A549 (cell line): ENCODE measurements at regions not wholly inside any gene's neighbourhood (a gene's known extent, or its start where the extent isn't known, plus 50 kb on each side); places are given as distances from the start of the nearest gene placed in this dataset.

ENCODE experiments used
- ATAC-seq, 2 experiments: fragments of 200-7000 bp in 1 of 2; fragments of >200 bp in 1 of 2; cut with Nextera tagmentation in 1 of 2; cut with Tn5 transposase in 1 of 2; 3 replicates each; pipeline versions ENCODE4 v1.8.0 to v1.9.1; 2018 to 2020; ENCODE audit warnings: mild to moderate bottlenecking in 1 of 2, moderate library complexity in 1 of 2
- CTCF ChIA-PET: fragments of 300-600 bp; sonication (Branson Sonifier 250); formaldehyde crosslinking; extraction: SDS; loops from one replicate; lab custom pipeline; 2021; ENCODE audit warnings: antibody characterized with exemption, inconsistent platforms; lab: Yijun Ruan, JAX
- POLR2A ChIA-PET: fragments of 350-600 bp; formaldehyde crosslinking; extraction: SDS; loops from one replicate; lab custom pipeline; 2021; ENCODE audit warnings: antibody characterized with exemption, inconsistent platforms; lab: Yijun Ruan, JAX
- DNase-seq, 2 experiments: peaks; one replicate each; pipeline versions ENCODE4 v3.0.0 to v3.0.0-alpha.2; 2011 to 2016; ENCODE audit warnings: low read depth in 1 of 2, low spot score in 1 of 2
- FAIRE-seq: peaks from 2 replicates; lab custom pipeline; 2011; peaks lifted over from hg19 to GRCh38; lab: Jason Lieb, UNC
- H3K27ac ChIP-seq, 2 experiments: fragments of >200 bp; sonication (Bioruptor Twin); formaldehyde crosslinking; 3 replicates each; pipeline ENCODE4 v1.5.1; 2016 to 2017
- H3K4me1 ChIP-seq: fragments of >200 bp; sonication (Bioruptor Twin); formaldehyde crosslinking; 3 replicates; pipeline ENCODE4 v1.6.1; 2016
- H3K4me2 ChIP-seq: fragments of >200 bp; sonication (Bioruptor Twin); formaldehyde crosslinking; 3 replicates; pipeline ENCODE4 v1.6.1; 2016
- H3K4me3 ChIP-seq: fragments of >200 bp; sonication (Bioruptor Twin); formaldehyde crosslinking; 3 replicates; pipeline ENCODE4 v1.5.1; 2016
- H3K9me3 ChIP-seq: fragments of >200 bp; sonication (Bioruptor Twin); formaldehyde crosslinking; 3 replicates; pipeline ENCODE4 v1.6.1; 2016
- CBX2 ChIP-seq: fragments of 200-600 bp; sonication (generic); IDR thresholded peaks from 2 replicates; pipeline ENCODE4 v1.6.1; 2016; ENCODE audit warnings: low read depth, mild to moderate bottlenecking, borderline replicate concordance
- CBX8 ChIP-seq: fragments of 200-600 bp; sonication (generic); IDR thresholded peaks from 2 replicates; pipeline ENCODE4 v1.6.1; 2016
- CEBPB ChIP-seq, 2 experiments: fragments of >200 bp in 1 of 2; sonication (Bioruptor Twin) in 1 of 2; formaldehyde crosslinking in 1 of 2; IDR thresholded peaks; 2 replicates each; pipeline ENCODE4 v1.6.1; 2012 to 2016
- CHD2 ChIP-seq: fragments of 150-350 bp; IDR thresholded peaks from 2 replicates; pipeline ENCODE4 v1.6.1; 2014; ENCODE audit warnings: low read length; ENCODE audit not compliant: partially characterized antibody
- CHD4 ChIP-seq: fragments of 200-600 bp; sonication (generic); IDR thresholded peaks from 2 replicates; pipeline ENCODE4 v1.6.1; 2016; ENCODE audit warnings: antibody characterized with exemption, mild to moderate bottlenecking, borderline replicate concordance
- EHMT2 ChIP-seq: fragments of 200-600 bp; sonication (generic); IDR thresholded peaks from 2 replicates; pipeline ENCODE4 v1.6.1; 2016; ENCODE audit warnings: antibody characterized with exemption, low read depth, mild to moderate bottlenecking, moderate library complexity
- EP300 ChIP-seq, 2 experiments: fragments of >200 bp; sonication (Bioruptor Twin); formaldehyde crosslinking; IDR thresholded peaks; 2 replicates in 1 of 2; 3 replicates in 1 of 2; pipeline ENCODE4 v1.6.1; 2016 to 2017
- FOSL2 ChIP-seq, 2 experiments: fragments of 450-650 bp in 1 of 2; fragments of >200 bp in 1 of 2; sonication (Bioruptor Twin) in 1 of 2; formaldehyde crosslinking; IDR thresholded peaks; 2 replicates each; pipeline versions ENCODE4 v1.5.0 to v1.6.1; 2016 to 2020; ENCODE audit warnings: mild to moderate bottlenecking in 1 of 2, moderate library complexity in 1 of 2
- HDAC2 ChIP-seq: fragments of 200-600 bp; sonication (generic); IDR thresholded peaks from 2 replicates; pipeline ENCODE4 v1.6.1; 2016
- HES2 ChIP-seq: fragments of >200 bp; sonication (Bioruptor Twin); formaldehyde crosslinking; IDR thresholded peaks from 2 replicates; pipeline ENCODE4 v1.6.1; 2016
- HOXA7 ChIP-seq: fragments of 250-450 bp; sonication (Bioruptor Pico); IDR thresholded peaks from 2 replicates; pipeline ENCODE4 v1.5.0; 2020; ENCODE audit warnings: mild to moderate bottlenecking, moderate library complexity
- HOXB13 ChIP-seq: fragments of 250-450 bp; sonication (Bioruptor Pico); IDR thresholded peaks from 2 replicates; pipeline ENCODE4 v1.5.0; 2020; ENCODE audit warnings: low read depth, mild to moderate bottlenecking, moderate library complexity
- JUNB ChIP-seq: fragments of >200 bp; sonication (Bioruptor Twin); formaldehyde crosslinking; IDR thresholded peaks from 2 replicates; pipeline ENCODE4 v1.6.1; 2016
- KDM1A ChIP-seq: fragments of 200-600 bp; sonication (generic); IDR thresholded peaks from 2 replicates; pipeline ENCODE4 v1.6.1; 2016; ENCODE audit warnings: low read depth, mild to moderate bottlenecking
- MAZ ChIP-seq: fragments of 150-350 bp; IDR thresholded peaks from 2 replicates; pipeline ENCODE4 v1.6.1; 2014; ENCODE audit warnings: antibody characterized with exemption, low read depth, low read length, borderline replicate concordance
- NR3C1 ChIP-seq: fragments of >200 bp; sonication (Bioruptor Twin); formaldehyde crosslinking; IDR thresholded peaks from 3 replicates; pipeline ENCODE4 v1.6.1; 2017
- PHF8 ChIP-seq: fragments of 200-600 bp; sonication (generic); IDR thresholded peaks from 2 replicates; pipeline ENCODE4 v1.6.1; 2016; ENCODE audit warnings: low read depth, mild to moderate bottlenecking, antibody characterized with exemption, moderate library complexity, borderline replicate concordance
- POLR2A ChIP-seq: IDR thresholded peaks from 2 replicates; pipeline ENCODE4 v1.6.1; 2012; ENCODE audit warnings: mild to moderate bottlenecking, low read length
- POLR2AphosphoS2 ChIP-seq: conservative IDR thresholded peaks from 2 replicates; pipeline ENCODE4 v1.6.1; 2012; ENCODE audit warnings: low read length, improper control_type of control experiment, inconsistent platforms
- RAD21 ChIP-seq, 2 experiments: fragments of >200 bp in 1 of 2; sonication (Bioruptor Twin) in 1 of 2; formaldehyde crosslinking in 1 of 2; IDR thresholded peaks in 1 of 2; conservative IDR thresholded peaks in 1 of 2; 2 replicates in 1 of 2; 3 replicates in 1 of 2; pipeline ENCODE4 v1.6.1; 2012 to 2018; ENCODE audit warnings: inconsistent platforms in 1 of 2
- RARB ChIP-seq: fragments of 250-450 bp; sonication (Bioruptor Pico); IDR thresholded peaks from 2 replicates; pipeline ENCODE4 v1.8.0; 2021; ENCODE audit warnings: mild to moderate bottlenecking, moderate library complexity
- RCOR1 ChIP-seq: fragments of 150-350 bp; IDR thresholded peaks from 2 replicates; pipeline ENCODE4 v1.6.1; 2014; ENCODE audit warnings: antibody characterized with exemption, low read length, low read depth
- SMC3 ChIP-seq: fragments of >200 bp; sonication (Bioruptor Twin); formaldehyde crosslinking; IDR thresholded peaks from 3 replicates; pipeline ENCODE4 v1.6.1; 2018; ENCODE audit warnings: inconsistent platforms
- SREBF2 ChIP-seq: fragments of 450-650 bp; IDR thresholded peaks from 2 replicates; pipeline ENCODE4 v1.6.1; 2014; ENCODE audit warnings: mild to moderate bottlenecking, moderate library complexity
- TFCP2L1 ChIP-seq: fragments of 250-450 bp; sonication (Bioruptor Pico); IDR thresholded peaks from 2 replicates; pipeline ENCODE4 v1.5.0; 2021; ENCODE audit warnings: mild to moderate bottlenecking
- USF2 ChIP-seq: fragments of 450-650 bp; IDR thresholded peaks from 2 replicates; pipeline ENCODE4 v1.6.1; 2014; ENCODE audit warnings: antibody characterized with exemption
- ZC3H11A ChIP-seq: fragments of 450-650 bp; IDR thresholded peaks from 2 replicates; pipeline ENCODE4 v1.6.1; 2014; ENCODE audit warnings: antibody characterized with exemption, mild to moderate bottlenecking
- ZNF302 ChIP-seq: fragments of 250-450 bp; sonication (Bioruptor Pico); IDR thresholded peaks from 2 replicates; pipeline ENCODE4 v1.9.0; 2021; ENCODE audit warnings: inconsistent platforms, mild to moderate bottlenecking, moderate library complexity
- WGBS: methylation state at CpG from one replicate; pipeline ENCODE4 v1.1.6; 2017; ENCODE audit errors: missing lambda C conversion rate; 5-methylcytosine and 5-hydroxymethylcytosine counted together
- TF ChIP-seq, protein P1 (sequence below): fragments of >200 bp; sonication (Bioruptor Twin); formaldehyde crosslinking; IDR thresholded peaks from 3 replicates; pipeline ENCODE4 v1.6.1; 2016
- TF ChIP-seq, protein P2 (sequence below): IDR thresholded peaks from 2 replicates; pipeline ENCODE4 v1.6.1; 2012
- TF ChIP-seq, protein P3 (sequence below): fragments of >200 bp; sonication (Bioruptor Twin); formaldehyde crosslinking; IDR thresholded peaks from 3 replicates; pipeline ENCODE4 v1.5.1; 2016

DNA sequence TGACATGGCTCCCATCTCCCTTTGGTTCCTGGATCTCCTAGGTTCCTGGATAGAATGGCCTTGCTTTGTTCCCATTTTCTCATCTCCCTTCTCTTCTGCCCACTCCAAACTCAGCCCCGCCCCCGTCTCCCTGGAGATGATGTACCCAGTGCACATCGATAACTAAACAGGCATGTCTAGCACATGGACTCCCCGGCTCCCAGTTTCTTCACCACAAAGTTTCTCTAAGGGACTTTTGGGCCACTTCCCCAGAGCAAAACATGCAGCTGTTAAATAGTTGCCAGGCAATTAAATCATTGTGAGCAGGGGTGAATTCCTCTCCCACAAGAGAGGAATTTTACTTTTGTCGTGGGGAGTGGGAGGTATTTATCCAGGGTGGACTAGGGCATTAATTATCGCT lies 259.0 kb downstream of the GADD45G start:
- DNase-seq (no peak), ATAC-seq (no peak), FAIRE-seq (no peak)
- ChIA-PET CTCF (interaction anchor here (0.7 to 1.9 kb wide), 2 partner anchors 266 to 1921 kb away, joined by 3 to 6 read pairs; no protein-coding TSS in a partner anchor), POLR2A (no interaction called here)
- H3K4me3 ChIP-seq = no peak overlapping the region
- no peak overlapping the region for H3K27ac ChIP-seq
- H3K9me3 ChIP-seq = no peaks in the 10 kb centered on the region
- H3K4me2 ChIP-seq = no peak overlapping the region
- 69% methylated on average over 6 of the region's 6 CpGs for WGBS
- no peak for TF ChIP-seq HES2
- TF ChIP-seq, protein P1, sequence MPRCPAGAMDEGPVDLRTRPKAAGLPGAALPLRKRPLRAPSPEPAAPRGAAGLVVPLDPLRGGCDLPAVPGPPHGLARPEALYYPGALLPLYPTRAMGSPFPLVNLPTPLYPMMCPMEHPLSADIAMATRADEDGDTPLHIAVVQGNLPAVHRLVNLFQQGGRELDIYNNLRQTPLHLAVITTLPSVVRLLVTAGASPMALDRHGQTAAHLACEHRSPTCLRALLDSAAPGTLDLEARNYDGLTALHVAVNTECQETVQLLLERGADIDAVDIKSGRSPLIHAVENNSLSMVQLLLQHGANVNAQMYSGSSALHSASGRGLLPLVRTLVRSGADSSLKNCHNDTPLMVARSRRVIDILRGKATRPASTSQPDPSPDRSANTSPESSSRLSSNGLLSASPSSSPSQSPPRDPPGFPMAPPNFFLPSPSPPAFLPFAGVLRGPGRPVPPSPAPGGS = no peak
- no peak for TF ChIP-seq USF2
- TF ChIP-seq CBX8 = no peak
- no peak for TF ChIP-seq PHF8
- TF ChIP-seq EHMT2 = no peak
- no peak for TF ChIP-seq POLR2AphosphoS2
- TF ChIP-seq, protein P2, sequence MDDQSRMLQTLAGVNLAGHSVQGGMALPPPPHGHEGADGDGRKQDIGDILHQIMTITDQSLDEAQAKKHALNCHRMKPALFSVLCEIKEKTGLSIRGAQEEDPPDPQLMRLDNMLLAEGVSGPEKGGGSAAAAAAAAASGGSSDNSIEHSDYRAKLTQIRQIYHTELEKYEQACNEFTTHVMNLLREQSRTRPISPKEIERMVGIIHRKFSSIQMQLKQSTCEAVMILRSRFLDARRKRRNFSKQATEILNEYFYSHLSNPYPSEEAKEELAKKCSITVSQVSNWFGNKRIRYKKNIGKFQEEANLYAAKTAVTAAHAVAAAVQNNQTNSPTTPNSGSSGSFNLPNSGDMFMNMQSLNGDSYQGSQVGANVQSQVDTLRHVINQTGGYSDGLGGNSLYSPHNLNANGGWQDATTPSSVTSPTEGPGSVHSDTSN = no peak
- TF ChIP-seq CEBPB (IDR thresholded peaks at IDR 0.05) = no peak
- TF ChIP-seq JUNB = no peak
- no peak for TF ChIP-seq HOXB13 (CRISPR knock-in tag)
- no peak for TF ChIP-seq CHD2
- TF ChIP-seq NR3C1 = no peak
- no peaks in the 10 kb centered on the region for H3K4me1 ChIP-seq

GRCh38 chr9:89864257-89864656 lies 259.4 kb downstream of the GADD45G start:
- no peak overlapping the region for H3K27ac ChIP-seq
- POLR2A ChIA-PET = no interaction called here
- H3K4me1 ChIP-seq = no peaks in the 10 kb centered on the region
- no peak overlapping the region for H3K4me3 ChIP-seq
- WGBS = 74% methylated on average over 5 of the region's 5 CpGs
- no peak for TF ChIP-seq ZNF302
- no peak for TF ChIP-seq SREBF2
- TF ChIP-seq JUNB = no peak
- no peak for TF ChIP-seq MAZ
- TF ChIP-seq TFCP2L1 (CRISPR knock-in tag) = no peak
- DNase-seq (no peak), ATAC-seq (no peak), FAIRE-seq (no peak)
- no peak overlapping the region for H3K4me2 ChIP-seq
- H3K9me3 ChIP-seq = no peaks in the 10 kb centered on the region
- CTCF ChIA-PET = interaction anchor here (1.9 kb wide), 1 partner anchor 266 kb away, joined by 6 read pairs; no protein-coding TSS in a partner anchor

GRCh38 chr9:89864731-89865130 lies 259.9 kb downstream of the GADD45G start:
- no peaks in the 10 kb centered on the region for H3K4me1 ChIP-seq
- no peak overlapping the region for H3K27ac ChIP-seq
- 52% methylated on average over 4 of the region's 4 CpGs for WGBS
- ChIA-PET CTCF (interaction anchor here (1.9 kb wide), 1 partner anchor 267 kb away, joined by 6 read pairs; no protein-coding TSS in a partner anchor), POLR2A (no interaction called here)
- H3K9me3 ChIP-seq = no peaks in the 10 kb centered on the region
- no peak overlapping the region for H3K4me3 ChIP-seq
- FAIRE-seq (no peak), ATAC-seq (no peak), DNase-seq (no peak)
- H3K4me2 ChIP-seq = no peak overlapping the region
- TF ChIP-seq RARB (CRISPR knock-in tag) (no peak), CHD4 (no peak), RAD21 (conservative IDR thresholded peaks at IDR 0.05 in 1 of 2, IDR thresholded peaks at IDR 0.05 in 1 of 2) (no peak), NR3C1 (no peak), EP300 (IDR thresholded peaks at IDR 0.05) (no peak), HOXA7 (CRISPR knock-in tag) (no peak), POLR2A (no peak), FOSL2 (IDR thresholded peaks at IDR 0.05) (no peak), FOSL2 (CRISPR knock-in tag; IDR thresholded peaks at IDR 0.05) (no peak), RCOR1 (no peak), KDM1A (no peak), HDAC2 (no peak), ZC3H11A (no peak), CBX2 (no peak), SMC3 (no peak)
- TF ChIP-seq, protein P3, sequence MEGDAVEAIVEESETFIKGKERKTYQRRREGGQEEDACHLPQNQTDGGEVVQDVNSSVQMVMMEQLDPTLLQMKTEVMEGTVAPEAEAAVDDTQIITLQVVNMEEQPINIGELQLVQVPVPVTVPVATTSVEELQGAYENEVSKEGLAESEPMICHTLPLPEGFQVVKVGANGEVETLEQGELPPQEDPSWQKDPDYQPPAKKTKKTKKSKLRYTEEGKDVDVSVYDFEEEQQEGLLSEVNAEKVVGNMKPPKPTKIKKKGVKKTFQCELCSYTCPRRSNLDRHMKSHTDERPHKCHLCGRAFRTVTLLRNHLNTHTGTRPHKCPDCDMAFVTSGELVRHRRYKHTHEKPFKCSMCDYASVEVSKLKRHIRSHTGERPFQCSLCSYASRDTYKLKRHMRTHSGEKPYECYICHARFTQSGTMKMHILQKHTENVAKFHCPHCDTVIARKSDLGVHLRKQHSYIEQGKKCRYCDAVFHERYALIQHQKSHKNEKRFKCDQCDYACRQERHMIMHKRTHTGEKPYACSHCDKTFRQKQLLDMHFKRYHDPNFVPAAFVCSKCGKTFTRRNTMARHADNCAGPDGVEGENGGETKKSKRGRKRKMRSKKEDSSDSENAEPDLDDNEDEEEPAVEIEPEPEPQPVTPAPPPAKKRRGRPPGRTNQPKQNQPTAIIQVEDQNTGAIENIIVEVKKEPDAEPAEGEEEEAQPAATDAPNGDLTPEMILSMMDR = no peak
- TF ChIP-seq, protein P1 = no peak
